GM23338 (cell line): ENCODE measurements at regions not wholly inside any gene's neighbourhood (a gene's known extent, or its start where the extent isn't known, plus 50 kb on each side); places are given as distances from the start of the nearest gene placed in this dataset.

Experiments used
- CREB1 ChIP-seq: fragments of 250-450 bp; sonication (Bioruptor Pico); IDR thresholded peaks from 2 replicates; pipeline ENCODE4 v1.5.0; 2020; ENCODE audit warnings: low read depth, mild to moderate bottlenecking, moderate library complexity
- CTCF ChIP-seq, 2 experiments: fragments of 200-600 bp in 1 of 2; sonication (generic) in 1 of 2; conservative IDR thresholded peaks; 2 replicates each; pipeline versions ENCODE4 v1.5.1 to v1.6.1; 2016 to 2017; ENCODE audit warnings: antibody characterized with exemption in 2 of 2, low read depth in 2 of 2, mild to moderate bottlenecking in 2 of 2, moderate library complexity in 1 of 2
- EZH2 ChIP-seq: fragments of 200-600 bp; sonication (generic); IDR thresholded peaks from one replicate; pipeline ENCODE4 v1.8.0; 2017; ENCODE audit warnings: antibody characterized with exemption, mild to moderate bottlenecking, low read depth; ENCODE audit not compliant: unreplicated experiment
- EZH2phosphoT487 ChIP-seq: fragments of 200-600 bp; sonication (generic); IDR thresholded peaks from one replicate; pipeline ENCODE4 v1.8.1; 2018; ENCODE audit warnings: antibody characterized with exemption; ENCODE audit not compliant: unreplicated experiment
- NANOG ChIP-seq: IDR thresholded peaks from 2 replicates; pipeline ENCODE4 v1.6.1; 2016; ENCODE audit warnings: antibody characterized with exemption, borderline replicate concordance
- POLR2AphosphoS5 ChIP-seq: IDR thresholded peaks from 2 replicates; pipeline ENCODE4 v1.6.1; 2016; ENCODE audit warnings: antibody characterized with exemption, low read depth
- STAT1 ChIP-seq: IDR thresholded peaks from one replicate; pipeline ENCODE4 v1.6.1; 2016; ENCODE audit warnings: antibody characterized with exemption; ENCODE audit not compliant: unreplicated experiment
- ZNF114 ChIP-seq: fragments of 250-450 bp; sonication (Bioruptor Pico); IDR thresholded peaks from 2 replicates; pipeline ENCODE4 v1.5.0; 2020; ENCODE audit warnings: mild to moderate bottlenecking, moderate library complexity
- ZNF331 ChIP-seq: fragments of 250-450 bp; sonication (Bioruptor Pico); IDR thresholded peaks from 2 replicates; pipeline ENCODE4 v1.5.0; 2020; ENCODE audit warnings: low read depth, mild to moderate bottlenecking, moderate library complexity
- TF ChIP-seq, protein P1 (sequence below): IDR thresholded peaks from one replicate; pipeline ENCODE4 v1.6.1; 2018; ENCODE audit warnings: antibody characterized with exemption; ENCODE audit not compliant: unreplicated experiment

- TF ChIP-seq POLR2AphosphoS5, result no peak
- TF ChIP-seq CTCF (conservative IDR thresholded peaks at IDR 0.05; ENCODE audit: low read depth in 2 of 2), result no peak
- TF ChIP-seq CREB1 (CRISPR knock-in tag), result no peak
- TF ChIP-seq, protein P1, sequence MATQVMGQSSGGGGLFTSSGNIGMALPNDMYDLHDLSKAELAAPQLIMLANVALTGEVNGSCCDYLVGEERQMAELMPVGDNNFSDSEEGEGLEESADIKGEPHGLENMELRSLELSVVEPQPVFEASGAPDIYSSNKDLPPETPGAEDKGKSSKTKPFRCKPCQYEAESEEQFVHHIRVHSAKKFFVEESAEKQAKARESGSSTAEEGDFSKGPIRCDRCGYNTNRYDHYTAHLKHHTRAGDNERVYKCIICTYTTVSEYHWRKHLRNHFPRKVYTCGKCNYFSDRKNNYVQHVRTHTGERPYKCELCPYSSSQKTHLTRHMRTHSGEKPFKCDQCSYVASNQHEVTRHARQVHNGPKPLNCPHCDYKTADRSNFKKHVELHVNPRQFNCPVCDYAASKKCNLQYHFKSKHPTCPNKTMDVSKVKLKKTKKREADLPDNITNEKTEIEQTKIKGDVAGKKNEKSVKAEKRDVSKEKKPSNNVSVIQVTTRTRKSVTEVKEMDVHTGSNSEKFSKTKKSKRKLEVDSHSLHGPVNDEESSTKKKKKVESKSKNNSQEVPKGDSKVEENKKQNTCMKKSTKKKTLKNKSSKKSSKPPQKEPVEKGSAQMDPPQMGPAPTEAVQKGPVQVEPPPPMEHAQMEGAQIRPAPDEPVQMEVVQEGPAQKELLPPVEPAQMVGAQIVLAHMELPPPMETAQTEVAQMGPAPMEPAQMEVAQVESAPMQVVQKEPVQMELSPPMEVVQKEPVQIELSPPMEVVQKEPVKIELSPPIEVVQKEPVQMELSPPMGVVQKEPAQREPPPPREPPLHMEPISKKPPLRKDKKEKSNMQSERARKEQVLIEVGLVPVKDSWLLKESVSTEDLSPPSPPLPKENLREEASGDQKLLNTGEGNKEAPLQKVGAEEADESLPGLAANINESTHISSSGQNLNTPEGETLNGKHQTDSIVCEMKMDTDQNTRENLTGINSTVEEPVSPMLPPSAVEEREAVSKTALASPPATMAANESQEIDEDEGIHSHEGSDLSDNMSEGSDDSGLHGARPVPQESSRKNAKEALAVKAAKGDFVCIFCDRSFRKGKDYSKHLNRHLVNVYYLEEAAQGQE, result no peak
- no peak for TF ChIP-seq EZH2
- TF ChIP-seq ZNF114, result no peak
- TF ChIP-seq EZH2phosphoT487, result no peak
- TF ChIP-seq NANOG, result no peak
- TF ChIP-seq STAT1, result no peak
- no peak for TF ChIP-seq ZNF331 (CRISPR knock-in tag)
These were observed 121.9 kb downstream of the RFLNA start for GRCh38 chr12:124416516-124417395.
